Neural crest cell (in vitro differentiated cells): ENCODE measurements at regions not wholly inside any gene's neighbourhood (a gene's known extent, or its start where the extent isn't known, plus 50 kb on each side); places are given as distances from the start of the nearest gene placed in this dataset.

Experiments used
- DNase-seq: peaks from one replicate; pipeline ENCODE4 v3.0.0; 2021; ENCODE audit warnings: low read depth, mixed read lengths, low spot score
- H3K27ac Mint-ChIP-seq: one replicate; pipeline ENCODE4 v1.8.0; 2021; ENCODE audit warnings: mild to moderate bottlenecking, mixed read lengths; ENCODE audit not compliant: unreplicated experiment
- H3K27me3 Mint-ChIP-seq: 2 replicates; pipeline ENCODE4 v1.8.0; 2021; ENCODE audit warnings: low read depth, mild to moderate bottlenecking, mixed read lengths
- H3K36me3 Mint-ChIP-seq: 2 replicates; pipeline ENCODE4 v1.8.0; 2021; ENCODE audit warnings: low read depth, mild to moderate bottlenecking, mixed read lengths
- H3K4me1 Mint-ChIP-seq: 2 replicates; pipeline ENCODE4 v1.8.0; 2021; ENCODE audit warnings: mixed read lengths
- H3K4me3 Mint-ChIP-seq: one replicate; pipeline ENCODE4 v1.8.0; 2021; ENCODE audit warnings: mild to moderate bottlenecking, mixed read lengths
- H3K9me3 Mint-ChIP-seq: 2 replicates; pipeline ENCODE4 v1.8.0; 2021; ENCODE audit warnings: mixed read lengths
- TF ChIP-seq, protein P1 (sequence below): fragments of 200-600 bp; sonication (generic); conservative IDR thresholded peaks from 2 replicates; pipeline ENCODE4 v1.5.0; 2021; ENCODE audit warnings: antibody characterized with exemption, mild to moderate bottlenecking

DNA sequence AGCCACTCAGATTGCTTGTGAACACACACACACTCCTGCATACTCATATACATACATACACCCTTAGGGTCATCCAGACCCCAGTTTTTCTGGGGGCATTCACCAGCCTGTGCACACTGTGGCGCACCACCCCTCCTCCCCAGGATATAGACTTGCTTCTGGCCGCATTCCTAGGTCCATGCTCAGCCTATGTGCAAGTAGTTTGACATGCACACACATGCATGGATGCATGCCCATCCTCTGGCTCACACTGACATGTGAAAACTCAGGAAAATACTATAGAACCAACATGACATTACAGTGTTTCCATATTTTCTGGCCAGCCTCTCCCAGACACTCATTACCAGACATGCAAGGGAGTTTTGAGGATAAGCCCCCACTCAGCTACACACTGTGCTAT is 79.3 kb upstream of the POLG start:
- DNase-seq, result no peak
- peaks cover 98% of the 10 kb centered on the region for H3K27me3 Mint-ChIP-seq
- no peaks in the 10 kb centered on the region for H3K36me3 Mint-ChIP-seq
- no peak overlapping the region for H3K4me3 Mint-ChIP-seq
- H3K9me3 Mint-ChIP-seq, result no peaks in the 10 kb centered on the region
- peaks cover 26% of the 10 kb centered on the region for H3K4me1 Mint-ChIP-seq
- TF ChIP-seq, protein P1, sequence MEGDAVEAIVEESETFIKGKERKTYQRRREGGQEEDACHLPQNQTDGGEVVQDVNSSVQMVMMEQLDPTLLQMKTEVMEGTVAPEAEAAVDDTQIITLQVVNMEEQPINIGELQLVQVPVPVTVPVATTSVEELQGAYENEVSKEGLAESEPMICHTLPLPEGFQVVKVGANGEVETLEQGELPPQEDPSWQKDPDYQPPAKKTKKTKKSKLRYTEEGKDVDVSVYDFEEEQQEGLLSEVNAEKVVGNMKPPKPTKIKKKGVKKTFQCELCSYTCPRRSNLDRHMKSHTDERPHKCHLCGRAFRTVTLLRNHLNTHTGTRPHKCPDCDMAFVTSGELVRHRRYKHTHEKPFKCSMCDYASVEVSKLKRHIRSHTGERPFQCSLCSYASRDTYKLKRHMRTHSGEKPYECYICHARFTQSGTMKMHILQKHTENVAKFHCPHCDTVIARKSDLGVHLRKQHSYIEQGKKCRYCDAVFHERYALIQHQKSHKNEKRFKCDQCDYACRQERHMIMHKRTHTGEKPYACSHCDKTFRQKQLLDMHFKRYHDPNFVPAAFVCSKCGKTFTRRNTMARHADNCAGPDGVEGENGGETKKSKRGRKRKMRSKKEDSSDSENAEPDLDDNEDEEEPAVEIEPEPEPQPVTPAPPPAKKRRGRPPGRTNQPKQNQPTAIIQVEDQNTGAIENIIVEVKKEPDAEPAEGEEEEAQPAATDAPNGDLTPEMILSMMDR, result no peak
- H3K27ac Mint-ChIP-seq, result no peak overlapping the region

DNA sequence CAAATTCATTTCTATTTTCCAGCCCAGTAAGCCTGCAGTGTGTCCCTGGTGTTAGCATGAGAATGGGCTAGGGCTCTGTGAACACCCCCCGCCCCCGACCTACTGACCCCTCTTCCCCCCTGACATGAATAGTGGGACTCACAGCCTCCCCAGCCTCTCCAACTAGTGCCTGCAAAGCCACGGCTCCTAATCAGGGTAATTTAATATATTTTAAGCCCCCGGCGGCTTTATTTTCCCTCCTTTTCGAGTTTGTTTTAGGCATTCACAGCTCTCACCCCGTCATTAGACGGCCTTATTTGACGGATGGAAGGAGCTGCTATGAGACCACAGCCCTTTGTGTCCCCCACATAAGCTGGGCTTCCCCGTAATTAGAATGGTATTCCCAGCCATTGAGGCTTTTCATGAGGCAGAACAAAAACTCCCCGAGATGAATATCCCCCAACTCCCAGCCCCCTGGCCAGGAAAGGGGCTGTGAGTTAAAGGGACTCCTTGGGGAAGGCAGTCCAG is 78.3 kb upstream of the POLG start:
- peak overlapping the region; percentile 65 for H3K4me3 Mint-ChIP-seq
- TF ChIP-seq, protein P1, result no peak

DNA sequence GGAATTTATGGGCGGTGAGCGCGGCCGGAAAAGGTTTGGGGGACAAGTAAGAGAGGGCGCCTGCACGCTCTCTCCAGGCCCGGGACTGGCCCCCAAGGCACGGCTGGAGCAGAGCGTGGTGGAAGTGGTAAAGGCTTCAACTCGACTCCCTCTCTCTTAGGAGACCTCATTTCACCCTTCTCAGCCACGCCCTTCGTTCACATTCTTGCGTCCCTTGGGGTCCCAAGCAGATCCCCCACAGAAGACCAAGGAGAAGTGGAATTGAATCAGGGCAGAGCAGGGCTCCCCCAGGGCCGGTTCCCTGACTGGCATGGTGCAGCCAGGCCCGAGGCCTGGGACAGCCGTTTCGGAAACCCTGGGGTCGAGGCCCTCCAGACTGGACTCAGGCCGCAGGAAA is 75.4 kb upstream of the POLG start:
- no peaks in the 10 kb centered on the region for H3K36me3 Mint-ChIP-seq
- H3K4me3 Mint-ChIP-seq, result no peak overlapping the region
- no peak overlapping the region for H3K27ac Mint-ChIP-seq
- DNase-seq, result no peak
- peaks cover 42% of the 10 kb centered on the region for H3K4me1 Mint-ChIP-seq
- H3K27me3 Mint-ChIP-seq, result peaks cover 100% of the 10 kb centered on the region
- TF ChIP-seq, protein P1, result no peak
- no peaks in the 10 kb centered on the region for H3K9me3 Mint-ChIP-seq

More for the DNA sequence above, 78.3 kb upstream of the POLG start:
- no peak overlapping the region for H3K27ac Mint-ChIP-seq
- no peaks in the 10 kb centered on the region for H3K36me3 Mint-ChIP-seq
- peaks cover 33% of the 10 kb centered on the region for H3K4me1 Mint-ChIP-seq
- H3K27me3 Mint-ChIP-seq, result peaks cover 98% of the 10 kb centered on the region
- no peak for DNase-seq
- no peaks in the 10 kb centered on the region for H3K9me3 Mint-ChIP-seq

DNA sequence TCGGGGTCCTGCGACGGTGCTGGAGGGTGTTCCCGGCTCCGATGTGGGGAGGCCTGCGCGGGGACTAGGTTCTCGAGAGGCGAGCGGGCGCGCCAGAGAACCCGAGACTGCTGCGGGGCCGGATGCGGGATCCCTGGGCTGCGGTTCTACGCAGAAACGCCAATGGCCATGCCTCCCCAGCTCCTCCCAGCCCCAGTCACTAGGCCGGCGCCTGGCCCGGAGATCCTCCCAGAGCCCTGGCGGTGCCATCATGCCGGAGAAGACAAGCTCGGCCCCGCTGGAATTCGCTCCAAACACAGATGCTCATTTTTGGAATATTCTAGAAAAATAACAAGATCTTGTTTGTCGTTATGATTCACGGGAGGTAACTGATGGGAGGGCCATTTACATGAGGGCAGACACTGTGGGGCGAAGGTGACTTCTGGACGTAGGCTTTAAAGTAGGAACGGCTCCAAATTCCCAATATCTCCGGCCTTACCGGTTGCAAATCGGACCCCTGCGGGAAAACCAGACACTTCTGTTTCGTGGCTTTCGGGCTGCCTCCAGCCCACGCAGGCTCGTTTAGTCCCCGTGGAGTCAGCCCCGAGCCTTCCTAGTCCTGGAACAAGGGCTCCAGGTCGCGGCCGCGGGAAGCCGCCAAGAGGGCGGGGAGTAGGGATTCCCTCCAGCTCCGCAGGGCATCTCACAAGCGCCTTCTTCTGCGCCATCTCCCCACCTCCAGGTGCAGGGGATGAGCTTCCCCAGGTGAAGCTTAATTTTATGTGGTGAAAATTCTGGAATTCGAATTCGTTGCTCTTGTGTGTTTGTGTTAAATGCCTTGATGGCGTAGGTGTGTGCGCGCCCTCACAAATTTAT is 74.8 kb upstream of the POLG start:
- TF ChIP-seq, protein P1, result no peak
- H3K4me1 Mint-ChIP-seq, result peaks cover 42% of the 10 kb centered on the region
- no peaks in the 10 kb centered on the region for H3K9me3 Mint-ChIP-seq
- no peak overlapping the region for H3K4me3 Mint-ChIP-seq
- H3K27ac Mint-ChIP-seq, result no peak overlapping the region
- H3K27me3 Mint-ChIP-seq, result peaks cover 100% of the 10 kb centered on the region
- no peaks in the 10 kb centered on the region for H3K36me3 Mint-ChIP-seq
- no peak for DNase-seq

DNA sequence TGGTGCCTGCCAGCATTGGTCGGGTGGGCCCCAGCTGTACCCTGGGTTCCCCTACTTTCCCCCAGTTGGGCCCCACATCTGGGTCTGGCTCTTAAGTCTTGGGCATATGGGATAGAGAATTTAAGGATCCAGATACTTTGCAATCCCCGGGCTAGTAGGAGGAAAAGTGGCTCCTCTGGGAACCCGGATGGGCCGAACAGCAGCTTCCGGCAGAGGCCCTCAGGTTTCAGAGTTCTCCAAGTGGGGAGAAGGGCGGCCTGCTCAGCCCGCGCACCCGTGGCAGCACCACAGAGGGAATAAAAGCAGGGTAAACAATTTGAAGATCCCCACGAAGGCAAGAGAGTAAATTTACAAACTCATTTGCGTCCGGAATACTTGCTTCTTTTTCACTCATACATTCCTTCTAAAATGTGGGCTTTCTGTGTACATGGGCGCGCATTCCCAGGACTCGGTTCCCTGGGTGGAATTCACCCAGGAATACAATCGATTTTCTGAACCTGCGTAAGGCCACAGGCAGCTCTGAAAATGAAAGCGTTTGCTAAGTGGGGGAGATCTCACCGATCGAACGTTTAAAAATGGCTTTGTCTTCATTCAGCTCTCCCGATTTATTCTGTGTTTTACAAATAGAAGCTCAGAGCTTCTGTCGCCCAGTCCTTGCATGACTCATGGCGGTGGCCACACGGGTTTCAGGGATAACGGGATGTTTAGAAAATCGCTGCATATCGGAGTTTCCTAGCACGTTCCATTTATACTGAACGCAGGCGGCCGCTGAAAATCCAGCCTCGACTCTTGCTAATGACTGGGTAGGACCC is 74.0 kb upstream of the POLG start:
- no peaks in the 10 kb centered on the region for H3K36me3 Mint-ChIP-seq
- TF ChIP-seq, protein P1, result no peak
- H3K4me1 Mint-ChIP-seq, result peaks cover 38% of the 10 kb centered on the region
- H3K4me3 Mint-ChIP-seq, result peak overlapping the region; percentile 35
- H3K9me3 Mint-ChIP-seq, result no peaks in the 10 kb centered on the region
- H3K27me3 Mint-ChIP-seq, result peaks cover 100% of the 10 kb centered on the region
- DNase-seq, result no peak
- no peak overlapping the region for H3K27ac Mint-ChIP-seq
